ENCODE measurements at regions not wholly inside any gene's neighbourhood (a gene's known extent, or its start where the extent isn't known, plus 50 kb on each side); places are given as distances from the start of the nearest gene placed in this dataset.
A peak's percentile ranks its signal among the peaks of the same experiment; 100 is the strongest.

DNA sequence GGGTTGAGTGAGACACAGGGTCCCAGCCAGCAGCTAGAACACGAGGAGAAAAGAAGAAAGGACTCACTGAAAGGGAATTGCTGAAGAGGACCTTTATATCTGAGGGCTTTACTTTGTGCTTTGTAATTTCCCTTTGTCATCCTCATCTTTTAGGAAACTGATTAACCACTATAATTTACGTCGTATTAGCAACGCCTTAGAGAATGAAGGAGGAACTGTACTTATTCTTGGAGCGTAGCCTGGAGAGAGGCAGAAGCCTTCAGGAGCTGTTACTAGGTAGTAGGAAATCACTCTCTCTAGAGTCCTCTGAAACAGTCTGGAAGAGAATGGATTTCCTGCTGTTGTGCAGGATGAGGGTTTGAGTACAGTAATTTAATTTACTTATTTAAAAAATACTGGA, 101.0 kb upstream of the STEAP1B start (continued):
- TF ChIP-seq POLR2AphosphoS2 (conservative IDR thresholded peaks at IDR 0.05; ENCODE audit: low read length) (no peak), FOXS1 (CRISPR knock-in tag; IDR thresholded peaks at IDR 0.05) (no peak), CEBPB (IDR thresholded peaks at IDR 0.05) (no peak), ZFP36 (IDR thresholded peaks at IDR 0.05; ENCODE audit: borderline replicate concordance, partially characterized antibody) (no peak), EP300 (IDR thresholded peaks at IDR 0.05) (no peak), EHF (CRISPR knock-in tag; IDR thresholded peaks at IDR 0.05) (no peak), MAFK (IDR thresholded peaks at IDR 0.05; ENCODE audit: partially characterized antibody) (no peak), HOXB5 (CRISPR knock-in tag; IDR thresholded peaks at IDR 0.05) (no peak), MYC (IDR thresholded peaks at IDR 0.05; ENCODE audit: borderline replicate concordance, low read length) (no peak)
- TF ChIP-seq, protein P1, sequence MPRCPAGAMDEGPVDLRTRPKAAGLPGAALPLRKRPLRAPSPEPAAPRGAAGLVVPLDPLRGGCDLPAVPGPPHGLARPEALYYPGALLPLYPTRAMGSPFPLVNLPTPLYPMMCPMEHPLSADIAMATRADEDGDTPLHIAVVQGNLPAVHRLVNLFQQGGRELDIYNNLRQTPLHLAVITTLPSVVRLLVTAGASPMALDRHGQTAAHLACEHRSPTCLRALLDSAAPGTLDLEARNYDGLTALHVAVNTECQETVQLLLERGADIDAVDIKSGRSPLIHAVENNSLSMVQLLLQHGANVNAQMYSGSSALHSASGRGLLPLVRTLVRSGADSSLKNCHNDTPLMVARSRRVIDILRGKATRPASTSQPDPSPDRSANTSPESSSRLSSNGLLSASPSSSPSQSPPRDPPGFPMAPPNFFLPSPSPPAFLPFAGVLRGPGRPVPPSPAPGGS (IDR thresholded peaks at IDR 0.05): no peak

DNA sequence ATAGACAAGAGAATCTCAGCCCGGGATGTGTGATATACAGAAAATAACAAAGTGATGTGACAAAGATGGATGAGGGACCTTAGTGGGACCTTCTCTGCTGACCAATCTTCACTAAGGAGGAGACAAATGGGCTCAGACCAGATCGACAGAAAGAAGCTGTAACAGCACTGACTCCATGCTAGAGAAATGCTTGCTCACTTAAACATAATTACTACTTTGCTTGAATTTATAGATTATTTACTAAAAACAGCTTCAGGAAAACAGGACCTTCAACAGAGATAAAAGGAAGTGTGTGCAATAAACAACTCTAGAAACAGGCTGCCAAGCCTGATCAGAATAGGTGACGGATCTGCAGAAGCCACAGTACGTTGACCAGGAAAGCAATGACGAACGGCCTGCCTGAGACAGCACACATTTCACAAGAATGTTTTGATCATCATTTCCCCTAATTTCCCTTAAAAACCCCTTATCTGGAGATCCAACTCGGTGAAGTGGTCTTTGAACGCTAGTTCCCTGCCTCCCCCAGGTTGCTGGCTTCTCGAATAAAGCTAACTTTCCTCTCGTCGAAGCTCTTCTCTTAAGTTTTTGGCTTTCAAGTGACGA, 98.4 kb upstream of the STEAP1B start:
- Histone ChIP-seq H3K4me1 (no peaks in the 10 kb centered on the region; the same call in 2 of the 3 replicates), H3K4me2 (no peak overlapping the region), H3K4me3 (no peak overlapping the region), H3K9me3 (no peaks in the 10 kb centered on the region), H3K27ac (no peak overlapping the region)
- DNase-seq (ENCODE audit: low read depth in 1 of 2, low spot score in 1 of 2) (no peak), ATAC-seq (no peak), FAIRE-seq (no peak)
- 77% methylated on average over 12 of the region's 12 CpGs for WGBS (ENCODE audit: missing lambda C conversion rate)
- TF ChIP-seq CBX8 (IDR thresholded peaks at IDR 0.05) (no peak), MAZ (IDR thresholded peaks at IDR 0.05; ENCODE audit: borderline replicate concordance, low read depth, low read length) (no peak), JUNB (IDR thresholded peaks at IDR 0.05) (no peak), FOXS1 (CRISPR knock-in tag; IDR thresholded peaks at IDR 0.05) (no peak), JUN (IDR thresholded peaks at IDR 0.05) (no peak)
- TF ChIP-seq, protein P2, sequence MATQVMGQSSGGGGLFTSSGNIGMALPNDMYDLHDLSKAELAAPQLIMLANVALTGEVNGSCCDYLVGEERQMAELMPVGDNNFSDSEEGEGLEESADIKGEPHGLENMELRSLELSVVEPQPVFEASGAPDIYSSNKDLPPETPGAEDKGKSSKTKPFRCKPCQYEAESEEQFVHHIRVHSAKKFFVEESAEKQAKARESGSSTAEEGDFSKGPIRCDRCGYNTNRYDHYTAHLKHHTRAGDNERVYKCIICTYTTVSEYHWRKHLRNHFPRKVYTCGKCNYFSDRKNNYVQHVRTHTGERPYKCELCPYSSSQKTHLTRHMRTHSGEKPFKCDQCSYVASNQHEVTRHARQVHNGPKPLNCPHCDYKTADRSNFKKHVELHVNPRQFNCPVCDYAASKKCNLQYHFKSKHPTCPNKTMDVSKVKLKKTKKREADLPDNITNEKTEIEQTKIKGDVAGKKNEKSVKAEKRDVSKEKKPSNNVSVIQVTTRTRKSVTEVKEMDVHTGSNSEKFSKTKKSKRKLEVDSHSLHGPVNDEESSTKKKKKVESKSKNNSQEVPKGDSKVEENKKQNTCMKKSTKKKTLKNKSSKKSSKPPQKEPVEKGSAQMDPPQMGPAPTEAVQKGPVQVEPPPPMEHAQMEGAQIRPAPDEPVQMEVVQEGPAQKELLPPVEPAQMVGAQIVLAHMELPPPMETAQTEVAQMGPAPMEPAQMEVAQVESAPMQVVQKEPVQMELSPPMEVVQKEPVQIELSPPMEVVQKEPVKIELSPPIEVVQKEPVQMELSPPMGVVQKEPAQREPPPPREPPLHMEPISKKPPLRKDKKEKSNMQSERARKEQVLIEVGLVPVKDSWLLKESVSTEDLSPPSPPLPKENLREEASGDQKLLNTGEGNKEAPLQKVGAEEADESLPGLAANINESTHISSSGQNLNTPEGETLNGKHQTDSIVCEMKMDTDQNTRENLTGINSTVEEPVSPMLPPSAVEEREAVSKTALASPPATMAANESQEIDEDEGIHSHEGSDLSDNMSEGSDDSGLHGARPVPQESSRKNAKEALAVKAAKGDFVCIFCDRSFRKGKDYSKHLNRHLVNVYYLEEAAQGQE (IDR thresholded peaks at IDR 0.05): no peak
- POLR2A ChIA-PET: no interaction called here
- CTCF ChIA-PET: interaction anchor here (1.0 to 1.6 kb wide), 3 partner anchors 12 to 457 kb away, joined by 3 to 6 read pairs (median 4); no protein-coding TSS in a partner anchor

DNA sequence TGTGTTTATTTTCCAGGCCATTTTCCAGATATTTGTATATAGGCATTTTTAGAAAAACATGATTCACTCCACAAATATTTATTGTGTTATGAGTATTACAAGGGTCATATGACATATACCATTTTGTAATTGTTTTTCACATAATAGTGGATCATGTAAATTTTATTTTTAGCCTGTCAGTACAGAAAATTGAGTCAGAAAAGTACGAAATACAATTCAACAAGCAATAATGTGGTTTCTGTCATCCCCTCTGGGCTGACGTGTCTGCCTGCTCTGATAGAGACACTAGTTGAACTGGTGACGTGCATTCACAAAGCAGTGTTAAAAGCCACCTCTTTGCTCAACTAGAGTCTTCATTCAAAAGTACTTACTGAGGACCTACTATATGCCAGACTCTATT, 97.9 kb upstream of the STEAP1B start:
- DNase-seq (ENCODE audit: low read depth in 1 of 2, low spot score in 1 of 2) (no peak), ATAC-seq (no peak), FAIRE-seq (no peak)
- H3K4me3 ChIP-seq: no peak overlapping the region
- H3K4me2 ChIP-seq: no peak overlapping the region
- no peaks in the 10 kb centered on the region; the same call in 2 of the 3 replicates for H3K4me1 ChIP-seq
- WGBS (ENCODE audit: missing lambda C conversion rate): 63% methylated on average over 3 of the region's 3 CpGs
- no peak for TF ChIP-seq HOXB5 (CRISPR knock-in tag; IDR thresholded peaks at IDR 0.05)
- TF ChIP-seq CBX8 (IDR thresholded peaks at IDR 0.05): no peak
- no peak for TF ChIP-seq TFCP2L1 (CRISPR knock-in tag; IDR thresholded peaks at IDR 0.05)
- TF ChIP-seq, protein P3, sequence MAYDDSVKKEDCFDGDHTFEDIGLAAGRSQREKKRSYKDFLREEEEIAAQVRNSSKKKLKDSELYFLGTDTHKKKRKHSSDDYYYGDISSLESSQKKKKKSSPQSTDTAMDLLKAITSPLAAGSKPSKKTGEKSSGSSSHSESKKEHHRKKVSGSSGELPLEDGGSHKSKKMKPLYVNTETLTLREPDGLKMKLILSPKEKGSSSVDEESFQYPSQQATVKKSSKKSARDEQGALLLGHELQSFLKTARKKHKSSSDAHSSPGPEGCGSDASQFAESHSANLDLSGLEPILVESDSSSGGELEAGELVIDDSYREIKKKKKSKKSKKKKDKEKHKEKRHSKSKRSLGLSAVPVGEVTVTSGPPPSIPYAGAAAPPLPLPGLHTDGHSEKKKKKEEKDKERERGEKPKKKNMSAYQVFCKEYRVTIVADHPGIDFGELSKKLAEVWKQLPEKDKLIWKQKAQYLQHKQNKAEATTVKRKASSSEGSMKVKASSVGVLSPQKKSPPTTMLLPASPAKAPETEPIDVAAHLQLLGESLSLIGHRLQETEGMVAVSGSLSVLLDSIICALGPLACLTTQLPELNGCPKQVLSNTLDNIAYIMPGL (CRISPR knock-in tag; IDR thresholded peaks at IDR 0.05; ENCODE audit: borderline replicate concordance): no peak
- TF ChIP-seq CBX2 (IDR thresholded peaks at IDR 0.05; ENCODE audit: borderline replicate concordance, low read depth): no peak
- TF ChIP-seq TP53 (CRISPR knock-in tag; IDR thresholded peaks at IDR 0.05): no peak
- TF ChIP-seq ZNF302 (CRISPR knock-in tag; IDR thresholded peaks at IDR 0.05): no peak
- no peak for TF ChIP-seq FOSL2 (IDR thresholded peaks at IDR 0.05)
- TF ChIP-seq FOSL2 (CRISPR knock-in tag; IDR thresholded peaks at IDR 0.05): 0 out of 2 replicates have a peak, but pooled peaks have one; percentile 17
- no peak for TF ChIP-seq ZSCAN20 (CRISPR knock-in tag; IDR thresholded peaks at IDR 0.05)
- POLR2A ChIA-PET: no interaction called here
- H3K9me3 ChIP-seq: no peaks in the 10 kb centered on the region
- CTCF ChIA-PET: interaction anchor here (1.2 to 1.6 kb wide), 2 partner anchors 130 to 457 kb away, joined by 4 to 6 read pairs; no protein-coding TSS in a partner anchor
- H3K27ac ChIP-seq: no peak overlapping the region
